T-helper 2 cell treated with Interferon-gamma antibody and Interleukin-4, amounts not matched to agents 100 ng/mL and 5 ng/mL, for 36 hours (primary cell): ENCODE measurements at regions not wholly inside any gene's neighbourhood (a gene's known extent, or its start where the extent isn't known, plus 50 kb on each side); places are given as distances from the start of the nearest gene placed in this dataset.

Experiments
- intact Hi-C: fragments of 100-400 bp; cut with micrococcal nuclease; formaldehyde crosslinking; loops from one replicate; pipeline ENCODE4 v1.15.1; 2023

- intact Hi-C loops = no loop called here
These were observed 399.5 kb downstream of the RFC3 start for GRCh38 chr13:34217343-34218025.

GRCh38 chr13:34223984-34224383, 406.0 kb downstream of the RFC3 start:
- intact Hi-C loops = no loop called here

- intact Hi-C loops = no loop called here
These were observed 406.9 kb downstream of the RFC3 start for GRCh38 chr13:34224877-34225276.

- intact Hi-C loops = no loop called here
These were observed 412.3 kb downstream of the RFC3 start for GRCh38 chr13:34230271-34230670.

GRCh38 chr13:34241332-34241731, 423.4 kb downstream of the RFC3 start:
- intact Hi-C loops = no loop called here

GRCh38 chr13:34243403-34243802, 425.5 kb downstream of the RFC3 start:
- intact Hi-C loops = no loop called here

- intact Hi-C loops = no loop called here
These were observed 428.6 kb downstream of the RFC3 start for GRCh38 chr13:34246511-34246910.

- intact Hi-C loops = no loop called here
These were observed 429.6 kb downstream of the RFC3 start for GRCh38 chr13:34247596-34247995.

GRCh38 chr13:34249546-34250039, 431.6 kb downstream of the RFC3 start:
- intact Hi-C loops = no loop called here

GRCh38 chr13:34250151-34250670, 432.3 kb downstream of the RFC3 start:
- intact Hi-C loops = no loop called here

GRCh38 chr13:34254366-34254765, 436.4 kb downstream of the RFC3 start:
- intact Hi-C loops = no loop called here

GRCh38 chr13:34255711-34256110, 437.8 kb downstream of the RFC3 start:
- intact Hi-C loops = no loop called here

- intact Hi-C loops = no loop called here
These were observed 438.3 kb downstream of the RFC3 start for GRCh38 chr13:34256236-34256635.

- intact Hi-C loops = no loop called here
These were observed 440.0 kb downstream of the RFC3 start for GRCh38 chr13:34257966-34258365.

GRCh38 chr13:34258646-34259386, 440.9 kb downstream of the RFC3 start:
- intact Hi-C loops = no loop called here

GRCh38 chr13:34263681-34264080, 445.7 kb downstream of the RFC3 start:
- intact Hi-C loops = no loop called here

- intact Hi-C loops = no loop called here
These were observed 447.2 kb downstream of the RFC3 start for GRCh38 chr13:34265046-34265679.

GRCh38 chr13:34276764-34277163, 458.8 kb downstream of the RFC3 start:
- intact Hi-C loops = no loop called here

- intact Hi-C loops = no loop called here
These were observed 460.0 kb downstream of the RFC3 start for GRCh38 chr13:34277936-34278335.

- intact Hi-C loops = no loop called here
These were observed 460.8 kb downstream of the RFC3 start for GRCh38 chr13:34278780-34279179.

GRCh38 chr13:34290661-34291060, 472.7 kb downstream of the RFC3 start:
- intact Hi-C loops = no loop called here

- intact Hi-C loops = no loop called here
These were observed 476.7 kb downstream of the RFC3 start for GRCh38 chr13:34294483-34295129.
